H1 (cell line): ENCODE measurements at regions not wholly inside any gene's neighbourhood (a gene's known extent, or its start where the extent isn't known, plus 50 kb on each side); places are given as distances from the start of the nearest gene placed in this dataset.

ENCODE experiments used
- ASH2L ChIP-seq: fragments of 200-600, 300-600 bp; sonication (generic); IDR thresholded peaks from one replicate; pipeline ENCODE4 v1.7.1; 2017; ENCODE audit warnings: low read length
- CTBP2 ChIP-seq: IDR thresholded peaks from 2 replicates; pipeline ENCODE4 v1.7.0; 2011; ENCODE audit warnings: borderline replicate concordance, mild to moderate bottlenecking, moderate library complexity, mixed read lengths, low read length; ENCODE audit not compliant: insufficient read depth, insufficient read length
- NRF1 ChIP-seq: IDR thresholded peaks from 2 replicates; pipeline ENCODE4 v1.6.1; 2011; ENCODE audit warnings: mild to moderate bottlenecking, low read depth, low read length, improper control_type of control experiment
- PHF8 ChIP-seq: fragments of 200-600 bp; sonication (generic); conservative IDR thresholded peaks from 2 replicates; pipeline ENCODE4 v1.7.1; 2012; ENCODE audit warnings: low read depth, mild to moderate bottlenecking, inconsistent platforms, low read length, moderate library complexity
- TBP ChIP-seq: IDR thresholded peaks from 2 replicates; pipeline ENCODE4 v1.6.1; 2011; ENCODE audit warnings: low read depth, low read length, improper control_type of control experiment
- ZNF274 ChIP-seq: IDR thresholded peaks from 2 replicates; pipeline ENCODE4 v1.7.0; 2012; ENCODE audit warnings: low read length, borderline replicate concordance; ENCODE audit errors: extremely low read depth

- no peak for TF ChIP-seq CTBP2
- TF ChIP-seq NRF1: no peak
- TF ChIP-seq ASH2L: no peak
- TF ChIP-seq ZNF274: no peak
- no peak for TF ChIP-seq TBP
- no peak for TF ChIP-seq PHF8
Observed at GRCh38 chr16:87067836-87068761, 249.1 kb downstream of the C16orf95 start (continued).
